Left cardiac atrium (tissue), 4 donors: ENCODE measurements at regions not wholly inside any gene's neighbourhood (a gene's known extent, or its start where the extent isn't known, plus 50 kb on each side); places are given as distances from the start of the nearest gene placed in this dataset.
"Not testable (repeated sequence)": the region's sequence is repeated elsewhere in the genome, so short reads cannot be mapped to it uniquely, and the experiment has no call there.

Source experiments
- ATAC-seq, 2 donors: fragments of 200-7000 bp; cut with Tn5 transposase; one replicate each; pipeline ENCODE4 v1.9.1; 2020; ENCODE audit warnings: mild to moderate bottlenecking in 2 of 2, moderate library complexity in 2 of 2
- DNase-seq: peaks from one replicate; pipeline ENCODE4 v3.0.0-alpha.2; 2020
- intact Hi-C, 2 donors: fragments of 100-400 bp; cut with DNase I; formaldehyde crosslinking; loops; one replicate each; pipeline versions ENCODE4 v1.14.1 to v1.15.1; 2022 to 2023
- donor health status: DM: no; HTN: yes; CAD: no.
- donor health status: DM: no; HTN: yes; CAD: no; lungs with severe emphysema.
- donor health status: DM: yes; HTN: yes; CAD: no.
- donor health status: Dilated cardiomyopathy.

- DNase-seq (no peak), ATAC-seq (no peak)
- intact Hi-C loops = no loop called here
Observed at GRCh38 chr9:86613943-86614342, 259.7 kb upstream of the TUT7 start.

- ATAC-seq, intact Hi-C loops, DNase-seq: not testable (repeated sequence)
Observed at GRCh38 chr9:86611534-86611933, 257.3 kb upstream of the TUT7 start.

- intact Hi-C loops = no loop called here
- ATAC-seq (no peak), DNase-seq (no peak)
Observed at GRCh38 chr9:86605303-86605702, 251.1 kb upstream of the TUT7 start.

GRCh38 chr9:86604741-86605140 is 250.5 kb upstream of the TUT7 start:
- ATAC-seq = no peak
- no peak for DNase-seq
- intact Hi-C loops = no loop called here

GRCh38 chr9:86602715-86603114 is 248.5 kb upstream of the TUT7 start:
- ATAC-seq (no peak), DNase-seq (no peak)
- intact Hi-C loops = no loop called here

- no peak for DNase-seq
- peak in 1 of 2 donors; percentile 69 for ATAC-seq
- intact Hi-C loops = no loop called here
Observed at GRCh38 chr9:86601697-86602096, 247.5 kb upstream of the TUT7 start.

- ATAC-seq = no peak
- no peak for DNase-seq
- intact Hi-C loops = no loop called here
Observed at GRCh38 chr9:86600977-86601376, 246.8 kb upstream of the TUT7 start.

- DNase-seq = no peak
- intact Hi-C loops = no loop called here
- ATAC-seq = peak in 1 of 2 donors; percentile 29
Observed at GRCh38 chr9:86600291-86600690, 246.1 kb upstream of the TUT7 start.

GRCh38 chr9:86599561-86599960 is 245.4 kb upstream of the TUT7 start:
- no peak for DNase-seq
- ATAC-seq = no peak
- intact Hi-C loops = no loop called here

- intact Hi-C loops = no loop called here
- ATAC-seq (peak; percentile 56 to 67), DNase-seq (no peak)
Observed at GRCh38 chr9:86598411-86599239, 244.4 kb upstream of the TUT7 start.

- DNase-seq (no peak), ATAC-seq (no peak)
- intact Hi-C loops = no loop called here
Observed at GRCh38 chr9:86594724-86595123, 240.5 kb upstream of the TUT7 start.

- no peak for DNase-seq
- peak in 1 of 2 donors; percentile 59 for ATAC-seq
- intact Hi-C loops = no loop called here
Observed at GRCh38 chr9:86591472-86591871, 237.3 kb upstream of the TUT7 start.

GRCh38 chr9:86589730-86590129 is 235.5 kb upstream of the TUT7 start:
- DNase-seq = no peak
- no peak for ATAC-seq

GRCh38 chr9:86589273-86589672 is 235.1 kb upstream of the TUT7 start:
- no peak for ATAC-seq
- intact Hi-C loops = no loop called here
- DNase-seq = no peak

More at GRCh38 chr9:86589730-86590129, 235.5 kb upstream of the TUT7 start:
- intact Hi-C loops = no loop called here

- ATAC-seq (peak in 1 of 2 donors; percentile 59), DNase-seq (no peak)
- intact Hi-C loops = no loop called here
Observed at GRCh38 chr9:86586144-86586494, 231.9 kb upstream of the TUT7 start.

- intact Hi-C loops = no loop called here
- ATAC-seq = peak in 1 of 2 donors; percentile 87
- DNase-seq = no peak
Observed at GRCh38 chr9:86585422-86586143, 231.4 kb upstream of the TUT7 start.

GRCh38 chr9:86580688-86581087 is 226.5 kb upstream of the TUT7 start:
- ATAC-seq = no peak
- intact Hi-C loops = no loop called here
- DNase-seq = no peak

GRCh38 chr9:86578722-86579121 is 224.5 kb upstream of the TUT7 start:
- ATAC-seq (no peak), DNase-seq (no peak)
- intact Hi-C loops = no loop called here

GRCh38 chr9:86577420-86578333 is 223.5 kb upstream of the TUT7 start:
- ATAC-seq (no peak), DNase-seq (no peak)
- intact Hi-C loops = no loop called here
